ENCODE measurements at regions not wholly inside any gene's neighbourhood (a gene's known extent, or its start where the extent isn't known, plus 50 kb on each side); places are given as distances from the start of the nearest gene placed in this dataset.

DNA sequence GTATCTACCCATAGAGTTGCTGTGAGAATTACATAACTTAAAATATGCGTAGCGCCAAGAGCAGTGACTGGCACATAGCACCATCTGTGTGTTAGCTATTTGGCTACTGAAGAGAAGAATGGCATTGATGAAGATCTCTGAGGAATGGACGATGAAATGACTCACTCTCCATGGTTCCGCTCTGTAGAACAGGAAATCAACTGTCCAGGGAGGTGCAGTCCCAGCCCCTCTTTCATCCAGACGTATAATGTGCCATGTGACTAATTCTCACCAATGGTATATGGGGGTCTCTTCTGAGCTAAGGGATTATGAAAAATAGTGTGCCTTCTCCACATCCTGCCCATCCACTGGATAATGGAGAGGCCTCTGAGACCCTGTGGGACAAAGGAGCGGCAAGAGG is 254.8 kb downstream of the CYP26B1 start:
- TF ChIP-seq EZH2 (IDR thresholded peaks at IDR 0.05; ENCODE audit: borderline replicate concordance, insufficient read depth, low read length, poor library complexity, severe bottlenecking), result no peak
- TF ChIP-seq, protein P1, sequence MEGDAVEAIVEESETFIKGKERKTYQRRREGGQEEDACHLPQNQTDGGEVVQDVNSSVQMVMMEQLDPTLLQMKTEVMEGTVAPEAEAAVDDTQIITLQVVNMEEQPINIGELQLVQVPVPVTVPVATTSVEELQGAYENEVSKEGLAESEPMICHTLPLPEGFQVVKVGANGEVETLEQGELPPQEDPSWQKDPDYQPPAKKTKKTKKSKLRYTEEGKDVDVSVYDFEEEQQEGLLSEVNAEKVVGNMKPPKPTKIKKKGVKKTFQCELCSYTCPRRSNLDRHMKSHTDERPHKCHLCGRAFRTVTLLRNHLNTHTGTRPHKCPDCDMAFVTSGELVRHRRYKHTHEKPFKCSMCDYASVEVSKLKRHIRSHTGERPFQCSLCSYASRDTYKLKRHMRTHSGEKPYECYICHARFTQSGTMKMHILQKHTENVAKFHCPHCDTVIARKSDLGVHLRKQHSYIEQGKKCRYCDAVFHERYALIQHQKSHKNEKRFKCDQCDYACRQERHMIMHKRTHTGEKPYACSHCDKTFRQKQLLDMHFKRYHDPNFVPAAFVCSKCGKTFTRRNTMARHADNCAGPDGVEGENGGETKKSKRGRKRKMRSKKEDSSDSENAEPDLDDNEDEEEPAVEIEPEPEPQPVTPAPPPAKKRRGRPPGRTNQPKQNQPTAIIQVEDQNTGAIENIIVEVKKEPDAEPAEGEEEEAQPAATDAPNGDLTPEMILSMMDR (IDR thresholded peaks at IDR 0.05; ENCODE audit: poor library complexity, severe bottlenecking), result no peak

All from neural cell (in vitro differentiated cells).